CD4-positive, alpha-beta T cell treated with Interleukin-6 at 100 ng/mL for 8 hours (primary cell): ENCODE measurements at regions not wholly inside any gene's neighbourhood (a gene's known extent, or its start where the extent isn't known, plus 50 kb on each side); places are given as distances from the start of the nearest gene placed in this dataset.
"Not testable (repeated sequence)": the region's sequence is repeated elsewhere in the genome, so short reads cannot be mapped to it uniquely, and the experiment has no call there.

Source experiments
- DNase-seq: peaks from one replicate; pipeline ENCODE4 v3.0.0-alpha.2; 2020; ENCODE audit warnings: mixed read lengths, low spot score

- DNase-seq = no peak
Measured at GRCh38 chr4:57877047-57877458, 766.9 kb upstream of the IGFBP7 start.

- DNase-seq = no peak
Measured at GRCh38 chr4:57875829-57876392, 765.7 kb upstream of the IGFBP7 start.

- no peak for DNase-seq
Measured at GRCh38 chr4:57866468-57867171, 756.4 kb upstream of the IGFBP7 start.

- no peak for DNase-seq
Measured at GRCh38 chr4:57865264-57865663, 755.1 kb upstream of the IGFBP7 start.

GRCh38 chr4:57854748-57855147 lies 744.6 kb upstream of the IGFBP7 start:
- no peak for DNase-seq

- no peak for DNase-seq
Measured at GRCh38 chr4:57850141-57850540, 740.0 kb upstream of the IGFBP7 start.

- no peak for DNase-seq
Measured at GRCh38 chr4:57832083-57832482, 721.9 kb upstream of the IGFBP7 start.

- no peak for DNase-seq
Measured at GRCh38 chr4:57789666-57790065, 679.5 kb upstream of the IGFBP7 start.

- no peak for DNase-seq
Measured at GRCh38 chr4:57777876-57778275, 667.7 kb upstream of the IGFBP7 start.

- no peak for DNase-seq
Measured at GRCh38 chr4:57774681-57775080, 664.5 kb upstream of the IGFBP7 start.

- no peak for DNase-seq
Measured at GRCh38 chr4:57774171-57774570, 664.0 kb upstream of the IGFBP7 start.

- DNase-seq = no peak
Measured at GRCh38 chr4:57766341-57766740, 656.2 kb upstream of the IGFBP7 start.

- no peak for DNase-seq
Measured at GRCh38 chr4:57764856-57765255, 654.7 kb upstream of the IGFBP7 start.

GRCh38 chr4:57763070-57763469 lies 652.9 kb upstream of the IGFBP7 start:
- no peak for DNase-seq

- DNase-seq = no peak
Measured at GRCh38 chr4:57740625-57741190, 630.5 kb upstream of the IGFBP7 start.

- no peak for DNase-seq
Measured at GRCh38 chr4:57736781-57737180, 626.6 kb upstream of the IGFBP7 start.

- DNase-seq = no peak
Measured at GRCh38 chr4:57734104-57734670, 624.0 kb upstream of the IGFBP7 start.

- not testable (repeated sequence) for DNase-seq
Measured at GRCh38 chr4:57729775-57730570, 619.8 kb upstream of the IGFBP7 start.

GRCh38 chr4:57726154-57726553 lies 616.0 kb upstream of the IGFBP7 start:
- no peak for DNase-seq

- DNase-seq = no peak
Measured at GRCh38 chr4:57719456-57719855, 609.3 kb upstream of the IGFBP7 start.

GRCh38 chr4:57714313-57714712 lies 604.1 kb upstream of the IGFBP7 start:
- DNase-seq = not testable (repeated sequence)

- no peak for DNase-seq
Measured at GRCh38 chr4:57710053-57710452, 599.9 kb upstream of the IGFBP7 start.
